Trophoblast cell (in vitro differentiated cells and primary cell): ENCODE measurements at regions not wholly inside any gene's neighbourhood (a gene's known extent, or its start where the extent isn't known, plus 50 kb on each side); places are given as distances from the start of the nearest gene placed in this dataset.

Source experiments
- DNase-seq, 2 donors: peaks; one replicate each; pipeline ENCODE4 v3.0.0-alpha.2; 2016
- H2AFZ ChIP-seq: 2 replicates; pipeline ENCODE4 v1.6.1; 2013; ENCODE audit warnings: low read length, moderate library complexity, mild to moderate bottlenecking; ENCODE audit not compliant: insufficient read depth, poor library complexity
- H2AK5ac ChIP-seq: 2 replicates; pipeline ENCODE4 v1.6.1; 2013; ENCODE audit warnings: mild to moderate bottlenecking, low read length
- H2BK120ac ChIP-seq: 2 replicates; pipeline ENCODE4 v1.6.1; 2013; ENCODE audit warnings: low read length, mild to moderate bottlenecking, moderate library complexity; ENCODE audit not compliant: insufficient read depth, poor library complexity
- H2BK12ac ChIP-seq: 2 replicates; pipeline ENCODE4 v1.6.1; 2013; ENCODE audit warnings: mild to moderate bottlenecking, low read length, moderate library complexity
- H2BK5ac ChIP-seq: 2 replicates; pipeline ENCODE4 v1.6.1; 2013; ENCODE audit warnings: low read length, low read depth, moderate library complexity, mild to moderate bottlenecking; ENCODE audit not compliant: poor library complexity
- H3K14ac ChIP-seq: 2 replicates; pipeline ENCODE4 v1.6.1; 2013; ENCODE audit warnings: mild to moderate bottlenecking, low read length
- H3K18ac ChIP-seq: 2 replicates; pipeline ENCODE4 v1.6.1; 2013; ENCODE audit warnings: mild to moderate bottlenecking, low read length
- H3K23ac ChIP-seq: 2 replicates; pipeline ENCODE4 v1.6.1; 2013; ENCODE audit warnings: low read length
- H3K27ac ChIP-seq: 2 replicates; pipeline ENCODE4 v1.5.1; 2013; ENCODE audit warnings: low read depth, mild to moderate bottlenecking, inconsistent platforms, low read length, moderate library complexity
- H3K27me3 ChIP-seq: 2 replicates; pipeline ENCODE4 v1.6.1; 2013; ENCODE audit warnings: inconsistent platforms, mild to moderate bottlenecking, low read length, moderate library complexity; ENCODE audit not compliant: insufficient read depth
- H3K36me3 ChIP-seq, 2 experiments: 1 replicate in 1 of 2; 2 replicates in 1 of 2; pipeline ENCODE4 v1.6.1; 2013; ENCODE audit warnings: low read length in 2 of 2, mild to moderate bottlenecking in 2 of 2, moderate library complexity in 1 of 2; ENCODE audit not compliant: insufficient read depth in 2 of 2, control insufficient read depth in 1 of 2
- H3K4ac ChIP-seq: 2 replicates; pipeline ENCODE4 v1.6.1; 2013; ENCODE audit warnings: low read depth, mild to moderate bottlenecking, low read length, moderate library complexity
- H3K4me1 ChIP-seq, 2 experiments: 1 replicate in 1 of 2; 2 replicates in 1 of 2; pipeline ENCODE4 v1.6.1; 2013; ENCODE audit warnings: low read length in 2 of 2, mild to moderate bottlenecking in 2 of 2, moderate library complexity in 1 of 2; ENCODE audit not compliant: insufficient read depth in 2 of 2, control insufficient read depth in 1 of 2
- H3K4me2 ChIP-seq: 2 replicates; pipeline ENCODE4 v1.6.1; 2013; ENCODE audit warnings: inconsistent platforms, mild to moderate bottlenecking, low read length, moderate library complexity
- H3K4me3 ChIP-seq: 2 replicates; pipeline ENCODE4 v1.5.1; 2013; ENCODE audit warnings: mild to moderate bottlenecking, low read depth, low read length, inconsistent platforms
- H3K79me1 ChIP-seq: one replicate; pipeline ENCODE4 v1.6.1; 2013; ENCODE audit warnings: low read length
- H3K79me2 ChIP-seq: 2 replicates; pipeline ENCODE4 v1.6.1; 2013; ENCODE audit warnings: low read length, mild to moderate bottlenecking; ENCODE audit not compliant: control insufficient read depth, insufficient read depth, poor library complexity
- H3K9ac ChIP-seq: 2 replicates; pipeline ENCODE4 v1.6.1; 2013; ENCODE audit warnings: mild to moderate bottlenecking, low read length
- H3K9me3 ChIP-seq: 2 replicates; pipeline ENCODE4 v1.6.1; 2013; ENCODE audit warnings: low read depth, mild to moderate bottlenecking, control low read depth, inconsistent platforms, low read length; ENCODE audit not compliant: insufficient read depth
- H4K12ac ChIP-seq: 2 replicates; pipeline ENCODE4 v1.6.1; 2013; ENCODE audit warnings: low read depth, mild to moderate bottlenecking, low read length, moderate library complexity
- H4K8ac ChIP-seq: 2 replicates; pipeline ENCODE4 v1.6.1; 2013; ENCODE audit warnings: low read depth, mild to moderate bottlenecking, low read length, moderate library complexity
- H4K91ac ChIP-seq: one replicate; pipeline ENCODE4 v1.6.1; 2013; ENCODE audit warnings: low read depth, mild to moderate bottlenecking, low read length, moderate library complexity
- WGBS: extraction: QIAGEN DNeasy Blood & Tissue Kit; methylation state at CpG from one replicate; pipeline ENCODE4 v1.1.7; 2013; ENCODE audit warnings: missing lambda C conversion rate; ENCODE audit not compliant: insufficient read length, insufficient coverage; ENCODE audit errors: extremely low coverage; 5-methylcytosine and 5-hydroxymethylcytosine counted together

GRCh38 chr6:122264557-122264956 is 134.9 kb upstream of the HSF2 start:
- no CpG with 5 or more reads among the region's 2 CpGs for WGBS
- no peaks in the 10 kb centered on the region for H3K79me2 ChIP-seq
- no peak overlapping the region for H4K12ac ChIP-seq
- H4K91ac ChIP-seq: no peak overlapping the region
- no peaks in the 10 kb centered on the region for H3K9me3 ChIP-seq
- H2AK5ac ChIP-seq: no peak overlapping the region
- no peak overlapping the region for H3K4ac ChIP-seq
- no peak overlapping the region for H3K23ac ChIP-seq
- H3K4me2 ChIP-seq: no peak overlapping the region
- no peak overlapping the region for H3K9ac ChIP-seq
- H3K14ac ChIP-seq: no peak overlapping the region
- H2BK5ac ChIP-seq: no peak overlapping the region
- no peak overlapping the region for H2BK12ac ChIP-seq
- H2BK120ac ChIP-seq: no peak overlapping the region
- H4K8ac ChIP-seq: no peak overlapping the region
- H3K79me1 ChIP-seq: no peaks in the 10 kb centered on the region
- no peaks in the 10 kb centered on the region for H3K4me1 ChIP-seq
- H3K18ac ChIP-seq: no peak overlapping the region
- no peak overlapping the region for H3K4me3 ChIP-seq
- no peaks in the 10 kb centered on the region for H3K36me3 ChIP-seq
- H2AFZ ChIP-seq: no peak overlapping the region
- no peaks in the 10 kb centered on the region for H3K27me3 ChIP-seq
- DNase-seq: no peak
- no peak overlapping the region for H3K27ac ChIP-seq

- Histone ChIP-seq H3K27ac (no peak overlapping the region), H3K18ac (no peak overlapping the region), H3K79me1 (no peaks in the 10 kb centered on the region), H4K12ac (no peak overlapping the region), H3K4me3 (no peak overlapping the region), H2BK5ac (no peak overlapping the region), H4K8ac (no peak overlapping the region), H2BK12ac (no peak overlapping the region), H2AK5ac (no peak overlapping the region), H3K36me3 (no peaks in the 10 kb centered on the region), H3K4me2 (no peak overlapping the region), H3K27me3 (no peaks in the 10 kb centered on the region), H3K23ac (no peak overlapping the region), H2BK120ac (no peak overlapping the region), H3K4ac (no peak overlapping the region), H2AFZ (no peak overlapping the region), H3K79me2 (no peaks in the 10 kb centered on the region), H3K14ac (no peak overlapping the region), H3K9ac (no peak overlapping the region), H3K9me3 (no peaks in the 10 kb centered on the region), H4K91ac (no peak overlapping the region), H3K4me1 (no peaks in the 10 kb centered on the region)
- DNase-seq: no peak
- no CpG with 5 or more reads among the region's 1 CpG for WGBS
Measured at GRCh38 chr6:122265755-122266154, 133.7 kb upstream of the HSF2 start.

DNA sequence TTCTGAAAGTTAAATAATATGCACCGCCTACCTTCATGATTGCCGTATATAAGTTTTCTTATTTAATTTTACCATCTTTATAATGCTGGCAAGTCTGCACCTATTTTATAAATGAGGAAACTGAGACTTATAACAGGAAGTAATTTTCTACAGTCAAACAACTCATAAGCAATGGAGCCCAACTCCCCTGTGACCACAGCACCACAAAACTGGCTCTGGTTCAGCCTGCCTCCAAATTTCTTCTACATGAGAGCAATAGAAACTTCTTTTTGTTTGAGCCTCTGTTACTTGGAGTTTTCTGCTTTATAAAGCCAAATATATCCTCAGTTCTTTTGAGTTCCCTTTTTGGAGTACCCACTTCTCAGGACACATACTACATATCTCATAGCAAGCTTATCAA is 131.1 kb upstream of the HSF2 start:
- H4K91ac ChIP-seq: no peak overlapping the region
- H2BK12ac ChIP-seq: no peak overlapping the region
- H3K4me2 ChIP-seq: no peak overlapping the region
- H3K79me1 ChIP-seq: no peaks in the 10 kb centered on the region
- WGBS: no CpG with 5 or more reads among the region's 2 CpGs
- H2AFZ ChIP-seq: no peak overlapping the region
- no peak overlapping the region for H3K14ac ChIP-seq
- H3K9me3 ChIP-seq: no peaks in the 10 kb centered on the region
- no peaks in the 10 kb centered on the region for H3K36me3 ChIP-seq
- H2BK5ac ChIP-seq: no peak overlapping the region
- H3K4ac ChIP-seq: no peak overlapping the region
- no peak overlapping the region for H3K27ac ChIP-seq
- no peak overlapping the region for H2BK120ac ChIP-seq
- no peak overlapping the region for H3K23ac ChIP-seq
- H2AK5ac ChIP-seq: no peak overlapping the region
- H3K18ac ChIP-seq: no peak overlapping the region
- H3K79me2 ChIP-seq: no peaks in the 10 kb centered on the region
- H3K9ac ChIP-seq: no peak overlapping the region
- H4K12ac ChIP-seq: no peak overlapping the region
- no peaks in the 10 kb centered on the region for H3K4me1 ChIP-seq
- H3K27me3 ChIP-seq: no peaks in the 10 kb centered on the region
- no peak for DNase-seq
- no peak overlapping the region for H3K4me3 ChIP-seq
- no peak overlapping the region for H4K8ac ChIP-seq

DNA sequence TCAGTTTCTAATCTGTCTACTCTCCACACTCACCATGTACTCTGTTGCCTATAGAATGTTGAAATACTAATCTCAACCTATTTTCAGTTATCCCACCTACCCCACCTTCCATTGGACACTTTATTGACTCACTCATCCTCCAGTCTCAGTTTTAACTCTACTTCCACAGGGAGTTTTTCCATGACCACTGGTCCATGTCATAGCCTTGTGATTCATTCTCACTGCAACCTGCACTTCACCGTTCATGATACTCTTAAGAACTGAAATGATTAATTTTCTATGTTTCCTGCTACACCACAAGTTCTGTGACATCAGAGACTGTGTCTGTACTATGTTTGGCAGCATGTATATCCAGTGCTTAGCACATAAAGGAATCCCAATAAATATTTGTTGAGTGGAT is 122.8 kb upstream of the HSF2 start:
- no peak for DNase-seq
- no CpG with 5 or more reads among the region's 1 CpG for WGBS
- Histone ChIP-seq H2BK120ac (no peak overlapping the region), H3K4ac (no peak overlapping the region), H2BK12ac (no peak overlapping the region), H3K9ac (no peak overlapping the region), H4K12ac (no peak overlapping the region), H3K36me3 (no peaks in the 10 kb centered on the region), H3K9me3 (no peaks in the 10 kb centered on the region), H2AFZ (no peak overlapping the region), H3K4me2 (no peak overlapping the region), H3K4me3 (no peak overlapping the region), H3K79me2 (no peaks in the 10 kb centered on the region), H2AK5ac (no peak overlapping the region), H3K79me1 (no peaks in the 10 kb centered on the region), H2BK5ac (no peak overlapping the region), H3K23ac (no peak overlapping the region), H3K27me3 (no peaks in the 10 kb centered on the region), H4K91ac (no peak overlapping the region), H4K8ac (no peak overlapping the region), H3K27ac (no peak overlapping the region), H3K4me1 (no peaks in the 10 kb centered on the region), H3K18ac (no peak overlapping the region), H3K14ac (no peak overlapping the region)
